HFFc6 (cell line): ENCODE measurements at regions not wholly inside any gene's neighbourhood (a gene's known extent, or its start where the extent isn't known, plus 50 kb on each side); places are given as distances from the start of the nearest gene placed in this dataset.

ENCODE experiments used
- DNase-seq: peaks from one replicate; pipeline ENCODE4 v3.0.0-alpha.2; 2018
- H3K27ac Mint-ChIP-seq: 2 replicates; pipeline ENCODE4 v1.8.0; 2020; ENCODE audit warnings: mild to moderate bottlenecking, mixed read lengths
- H3K27me3 Mint-ChIP-seq: 2 replicates; pipeline ENCODE4 v1.8.0; 2021; ENCODE audit warnings: mild to moderate bottlenecking, moderate library complexity, mixed read lengths; ENCODE audit not compliant: insufficient read depth
- H3K36me3 Mint-ChIP-seq: 2 replicates; pipeline ENCODE4 v1.8.0; 2021; ENCODE audit warnings: low read depth, mixed read lengths
- H3K4me1 Mint-ChIP-seq: 2 replicates; pipeline ENCODE4 v1.8.0; 2020; ENCODE audit warnings: low read depth, mixed read lengths
- H3K4me3 Mint-ChIP-seq: 2 replicates; pipeline ENCODE4 v1.8.0; 2020; ENCODE audit warnings: mild to moderate bottlenecking, moderate library complexity, mixed read lengths
- H3K9me3 Mint-ChIP-seq: 2 replicates; pipeline ENCODE4 v1.8.0; 2020; ENCODE audit warnings: mild to moderate bottlenecking, mixed read lengths
- CTCF ChIP-seq: fragments of 200-600 bp; sonication (generic); IDR thresholded peaks from 2 replicates; pipeline ENCODE4 v1.5.0; 2021; ENCODE audit warnings: antibody characterized with exemption, mild to moderate bottlenecking

GRCh38 chr5:104139840-104140239, 577.3 kb upstream of the NUDT12 start:
- peaks cover 4% of the 10 kb centered on the region for H3K9me3 Mint-ChIP-seq
- no peaks in the 10 kb centered on the region for H3K4me1 Mint-ChIP-seq
- no peaks in the 10 kb centered on the region for H3K36me3 Mint-ChIP-seq
- no peak for DNase-seq
- H3K27me3 Mint-ChIP-seq = no peaks in the 10 kb centered on the region
- H3K27ac Mint-ChIP-seq = no peak overlapping the region
- no peak overlapping the region for H3K4me3 Mint-ChIP-seq
- peak; percentile 30; the same call in 1 of the 2 replicates for TF ChIP-seq CTCF

GRCh38 chr5:104130320-104130719, 567.7 kb upstream of the NUDT12 start:
- H3K9me3 Mint-ChIP-seq = peaks cover 34% of the 10 kb centered on the region
- no peak for TF ChIP-seq CTCF
- no peak for DNase-seq
- no peak overlapping the region for H3K4me3 Mint-ChIP-seq
- H3K36me3 Mint-ChIP-seq = no peaks in the 10 kb centered on the region
- no peak overlapping the region for H3K27ac Mint-ChIP-seq
- no peaks in the 10 kb centered on the region for H3K27me3 Mint-ChIP-seq
- H3K4me1 Mint-ChIP-seq = no peaks in the 10 kb centered on the region

- H3K4me3 Mint-ChIP-seq = no peak overlapping the region
- no peaks in the 10 kb centered on the region for H3K36me3 Mint-ChIP-seq
- no peaks in the 10 kb centered on the region for H3K27me3 Mint-ChIP-seq
- no peaks in the 10 kb centered on the region for H3K4me1 Mint-ChIP-seq
- no peak for DNase-seq
- no peak for TF ChIP-seq CTCF
- no peak overlapping the region for H3K27ac Mint-ChIP-seq
- peaks cover 24% of the 10 kb centered on the region for H3K9me3 Mint-ChIP-seq
Observed at GRCh38 chr5:104128348-104128747, 565.8 kb upstream of the NUDT12 start.

- H3K36me3 Mint-ChIP-seq = no peaks in the 10 kb centered on the region
- no peaks in the 10 kb centered on the region for H3K27me3 Mint-ChIP-seq
- H3K4me3 Mint-ChIP-seq = no peak overlapping the region
- no peak for TF ChIP-seq CTCF
- H3K27ac Mint-ChIP-seq = no peak overlapping the region
- H3K4me1 Mint-ChIP-seq = no peaks in the 10 kb centered on the region
- peaks cover 16% of the 10 kb centered on the region for H3K9me3 Mint-ChIP-seq
- DNase-seq = no peak
Observed at GRCh38 chr5:104126980-104127379, 564.4 kb upstream of the NUDT12 start.

- TF ChIP-seq CTCF = no peak
- Mint-ChIP-seq H3K4me1 (no peaks in the 10 kb centered on the region), H3K9me3 (no peaks in the 10 kb centered on the region; the same call in 1 of the 2 replicates), H3K27ac (no peak overlapping the region), H3K27me3 (no peaks in the 10 kb centered on the region; the same call in 1 of the 2 replicates), H3K36me3 (no peaks in the 10 kb centered on the region), H3K4me3 (no peak overlapping the region)
- no peak for DNase-seq
Observed at GRCh38 chr5:104119529-104119928, 556.9 kb upstream of the NUDT12 start.

GRCh38 chr5:104111632-104112031, 549.0 kb upstream of the NUDT12 start:
- no peak for TF ChIP-seq CTCF
- Mint-ChIP-seq H3K4me1 (no peaks in the 10 kb centered on the region), H3K36me3 (no peaks in the 10 kb centered on the region), H3K4me3 (no peak overlapping the region), H3K27me3 (no peaks in the 10 kb centered on the region; the same call in 1 of the 2 replicates), H3K27ac (no peak overlapping the region), H3K9me3 (peaks cover 35% of the 10 kb centered on the region)
- DNase-seq = no peak
